SK-N-SH treated with all-trans-retinoic acid at 6 μM for 48 hours (cell line): ENCODE measurements at regions not wholly inside any gene's neighbourhood (a gene's known extent, or its start where the extent isn't known, plus 50 kb on each side); places are given as distances from the start of the nearest gene placed in this dataset.

ENCODE experiments used
- ATAC-seq: fragments of 200-7000 bp; cut with Tn5 transposase; 3 replicates; pipeline ENCODE4 v1.9.1; 2020; ENCODE audit warnings: mild to moderate bottlenecking, moderate library complexity
- ARNTL ChIP-seq: fragments of 450-650 bp; formaldehyde crosslinking; IDR thresholded peaks from 2 replicates; pipeline ENCODE4 v1.5.0; 2020; ENCODE audit warnings: low read depth, mild to moderate bottlenecking, moderate library complexity, borderline replicate concordance
- CREB5 ChIP-seq: fragments of 250-450 bp; sonication (Bioruptor Pico); IDR thresholded peaks from 2 replicates; pipeline ENCODE4 v1.5.1; 2020; ENCODE audit warnings: low read depth, mild to moderate bottlenecking, moderate library complexity
- CSDC2 ChIP-seq: fragments of 250-450 bp; sonication (Bioruptor Pico); IDR thresholded peaks from 2 replicates; pipeline ENCODE4 v1.5.0; 2020; ENCODE audit warnings: mild to moderate bottlenecking, moderate library complexity
- ESRRG ChIP-seq: fragments of 250-450 bp; sonication (Bioruptor Pico); IDR thresholded peaks from 2 replicates; pipeline ENCODE4 v1.6.1; 2021; ENCODE audit warnings: mild to moderate bottlenecking
- GLIS3 ChIP-seq: fragments of 250-450 bp; sonication (Bioruptor Pico); IDR thresholded peaks from 2 replicates; pipeline ENCODE4 v1.5.0; 2020; ENCODE audit warnings: mild to moderate bottlenecking, moderate library complexity
- ISL1 ChIP-seq: fragments of 250-450 bp; sonication (Bioruptor Pico); IDR thresholded peaks from 2 replicates; pipeline ENCODE4 v2.1.2; 2022; ENCODE audit warnings: mild to moderate bottlenecking, moderate library complexity
- OSR1 ChIP-seq: fragments of 250-450 bp; sonication (Bioruptor Pico); IDR thresholded peaks from 2 replicates; pipeline ENCODE4 v1.8.0; 2022; ENCODE audit warnings: moderate library complexity, mild to moderate bottlenecking, inconsistent platforms
- PATZ1 ChIP-seq: fragments of 250-450 bp; sonication (Bioruptor Pico); IDR thresholded peaks from 2 replicates; pipeline ENCODE4 v1.8.0; 2020; ENCODE audit warnings: mild to moderate bottlenecking, moderate library complexity, borderline replicate concordance
- POU6F1 ChIP-seq: fragments of 250-450 bp; sonication (Bioruptor Pico); IDR thresholded peaks from 2 replicates; pipeline ENCODE4 v1.8.0; 2021; ENCODE audit warnings: low read depth, mild to moderate bottlenecking, moderate library complexity, borderline replicate concordance
- PPARA ChIP-seq: fragments of 250-450 bp; sonication (Bioruptor Pico); IDR thresholded peaks from 2 replicates; pipeline ENCODE4 v1.5.0; 2020; ENCODE audit warnings: mild to moderate bottlenecking, borderline replicate concordance
- RARB ChIP-seq: fragments of 250-450 bp; sonication (Bioruptor Pico); IDR thresholded peaks from 2 replicates; pipeline ENCODE4 v1.8.0; 2021; ENCODE audit warnings: mild to moderate bottlenecking, moderate library complexity
- SNAI2 ChIP-seq: fragments of 250-450 bp; sonication (Bioruptor Pico); IDR thresholded peaks from 2 replicates; pipeline ENCODE4 v1.5.0; 2020; ENCODE audit warnings: mild to moderate bottlenecking, moderate library complexity
- TCF4 ChIP-seq: fragments of 250-450 bp; sonication (Bioruptor Pico); IDR thresholded peaks from 2 replicates; pipeline ENCODE4 v1.8.0; 2021; ENCODE audit warnings: mild to moderate bottlenecking, moderate library complexity, borderline replicate concordance
- TOX ChIP-seq: fragments of 250-450 bp; sonication (Bioruptor Pico); IDR thresholded peaks from 2 replicates; pipeline ENCODE4 v1.8.0; 2021; ENCODE audit warnings: mild to moderate bottlenecking, moderate library complexity, borderline replicate concordance
- ZC3H10 ChIP-seq: fragments of 250-450 bp; sonication (Bioruptor Pico); IDR thresholded peaks from 2 replicates; pipeline ENCODE4 v1.5.1; 2021; ENCODE audit warnings: mild to moderate bottlenecking, moderate library complexity
- ZFP3 ChIP-seq: fragments of 250-450 bp; sonication (Bioruptor Pico); IDR thresholded peaks from 2 replicates; pipeline ENCODE4 v1.5.0; 2020; ENCODE audit warnings: mild to moderate bottlenecking, moderate library complexity
- ZFP30 ChIP-seq: fragments of 450-650 bp; formaldehyde crosslinking; IDR thresholded peaks from 2 replicates; pipeline ENCODE4 v1.5.0; 2022; ENCODE audit warnings: mild to moderate bottlenecking, moderate library complexity
- ZNF70 ChIP-seq: fragments of 450-650 bp; formaldehyde crosslinking; IDR thresholded peaks from 2 replicates; pipeline ENCODE4 v1.5.0; 2020; ENCODE audit warnings: mild to moderate bottlenecking, moderate library complexity
- ZNF8 ChIP-seq: fragments of 450-650 bp; formaldehyde crosslinking; IDR thresholded peaks from 2 replicates; pipeline ENCODE4 v1.5.0; 2020; ENCODE audit warnings: mild to moderate bottlenecking, moderate library complexity
- TF ChIP-seq, protein P1 (sequence below): fragments of 250-450 bp; sonication (Bioruptor Pico); IDR thresholded peaks from 2 replicates; pipeline ENCODE4 v1.5.1; 2021; ENCODE audit warnings: mild to moderate bottlenecking, moderate library complexity

DNA sequence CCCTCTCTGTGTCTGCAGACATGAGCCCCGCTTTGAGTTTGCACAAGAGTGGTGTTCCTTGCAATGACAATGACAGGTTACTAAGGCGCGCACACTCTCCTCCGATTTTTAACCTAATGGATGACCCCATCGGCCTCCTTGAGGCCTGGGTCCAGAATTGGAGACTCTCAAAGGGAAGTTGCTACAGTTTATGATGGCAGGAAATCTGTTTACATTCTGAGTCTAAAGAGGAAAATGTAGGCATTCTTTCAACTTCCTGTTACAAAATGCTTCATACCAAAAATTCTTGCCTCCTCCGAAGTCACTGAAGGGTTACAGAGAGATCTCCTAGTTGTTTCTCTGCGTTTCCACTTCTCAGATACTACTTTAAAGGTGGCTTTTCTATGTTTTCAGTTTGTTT is 225.3 kb upstream of the AGAP1 start (continued):
- no peak for TF ChIP-seq TOX
- TF ChIP-seq, protein P1, sequence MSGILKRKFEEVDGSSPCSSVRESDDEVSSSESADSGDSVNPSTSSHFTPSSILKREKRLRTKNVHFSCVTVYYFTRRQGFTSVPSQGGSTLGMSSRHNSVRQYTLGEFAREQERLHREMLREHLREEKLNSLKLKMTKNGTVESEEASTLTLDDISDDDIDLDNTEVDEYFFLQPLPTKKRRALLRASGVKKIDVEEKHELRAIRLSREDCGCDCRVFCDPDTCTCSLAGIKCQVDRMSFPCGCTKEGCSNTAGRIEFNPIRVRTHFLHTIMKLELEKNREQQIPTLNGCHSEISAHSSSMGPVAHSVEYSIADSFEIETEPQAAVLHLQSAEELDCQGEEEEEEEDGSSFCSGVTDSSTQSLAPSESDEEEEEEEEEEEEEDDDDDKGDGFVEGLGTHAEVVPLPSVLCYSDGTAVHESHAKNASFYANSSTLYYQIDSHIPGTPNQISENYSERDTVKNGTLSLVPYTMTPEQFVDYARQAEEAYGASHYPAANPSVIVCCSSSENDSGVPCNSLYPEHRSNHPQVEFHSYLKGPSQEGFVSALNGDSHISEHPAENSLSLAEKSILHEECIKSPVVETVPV: no peak
- no peak for TF ChIP-seq ZNF8 (CRISPR knock-in tag)

DNA sequence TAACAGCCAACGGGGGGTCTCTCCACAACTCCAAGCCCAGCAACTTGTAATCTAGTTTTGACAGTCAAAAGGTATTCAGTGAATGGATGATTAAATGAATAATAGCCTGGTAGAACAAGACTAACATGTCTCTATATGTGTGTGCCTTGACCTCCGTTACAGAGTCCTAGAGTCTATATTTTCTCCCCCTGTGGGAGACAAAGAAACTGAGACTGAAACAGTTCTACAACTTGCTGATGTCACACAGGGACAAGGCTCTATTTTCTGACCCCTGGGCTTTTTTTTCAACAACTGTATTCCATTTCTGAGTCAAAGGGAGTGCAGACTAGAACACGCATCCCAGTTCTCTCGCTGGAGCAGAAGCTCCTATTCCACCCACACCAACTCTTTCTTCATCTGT is 223.6 kb upstream of the AGAP1 start:
- TF ChIP-seq ARNTL (CRISPR knock-in tag): no peak
- no peak for TF ChIP-seq PPARA (CRISPR knock-in tag)
- TF ChIP-seq ISL1 (CRISPR knock-in tag): no peak
- TF ChIP-seq ZC3H10 (CRISPR knock-in tag): no peak
- no peak for TF ChIP-seq TCF4
- TF ChIP-seq ZFP3: no peak
- TF ChIP-seq PATZ1: no peak
- no peak for TF ChIP-seq SNAI2 (CRISPR knock-in tag)
- no peak for TF ChIP-seq ZNF70 (CRISPR knock-in tag)
- no peak for TF ChIP-seq CREB5 (CRISPR knock-in tag)
- TF ChIP-seq GLIS3 (CRISPR knock-in tag): no peak
- TF ChIP-seq ZNF8 (CRISPR knock-in tag): no peak
- no peak for ATAC-seq

GRCh38 chr2:235270956-235271355 is 222.9 kb upstream of the AGAP1 start:
- TF ChIP-seq ESRRG (CRISPR knock-in tag): no peak
- TF ChIP-seq TOX: no peak
- TF ChIP-seq TCF4: no peak
- TF ChIP-seq RARB (CRISPR knock-in tag): no peak
- TF ChIP-seq PPARA (CRISPR knock-in tag): no peak
- no peak for TF ChIP-seq ISL1 (CRISPR knock-in tag)
- no peak for TF ChIP-seq ZFP30 (CRISPR knock-in tag)
- no peak for TF ChIP-seq CREB5 (CRISPR knock-in tag)
- no peak for TF ChIP-seq ZC3H10 (CRISPR knock-in tag)
- ATAC-seq: no peak

DNA sequence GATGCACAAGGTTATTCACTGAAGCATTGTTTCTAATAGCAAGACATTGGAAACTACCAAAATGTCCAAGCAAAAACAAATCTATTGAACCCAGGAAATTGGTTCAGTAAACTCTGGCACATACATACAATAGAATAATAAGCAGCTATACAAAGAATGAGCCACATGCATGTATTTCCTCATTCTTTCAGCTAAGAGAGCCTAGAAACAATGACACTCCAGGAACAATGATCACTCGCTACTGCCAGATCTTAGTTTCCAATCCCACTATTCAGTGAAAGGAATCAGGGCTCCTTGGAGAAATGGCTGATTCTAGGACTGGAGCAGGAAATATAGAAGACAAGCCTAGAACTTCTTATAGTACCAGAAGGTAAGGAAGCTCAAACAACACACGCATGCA is 221.9 kb upstream of the AGAP1 start:
- no peak for TF ChIP-seq ISL1 (CRISPR knock-in tag)
- no peak for TF ChIP-seq OSR1
- no peak for TF ChIP-seq PATZ1
- no peak for TF ChIP-seq SNAI2 (CRISPR knock-in tag)
- no peak for TF ChIP-seq CSDC2 (CRISPR knock-in tag)
- no peak for TF ChIP-seq POU6F1 (CRISPR knock-in tag)
- no peak for TF ChIP-seq PPARA (CRISPR knock-in tag)
- ATAC-seq: no peak
